GM06990 (cell line): ENCODE measurements at regions not wholly inside any gene's neighbourhood (a gene's known extent, or its start where the extent isn't known, plus 50 kb on each side); places are given as distances from the start of the nearest gene placed in this dataset.
"Not testable (repeated sequence)": the region's sequence is repeated elsewhere in the genome, so short reads cannot be mapped to it uniquely, and the experiment has no call there.

Experiments used
- DNase-seq: peaks from one replicate; pipeline ENCODE4 v3.0.0-alpha.2; 2011; ENCODE audit not compliant: insufficient read length; ENCODE audit errors: extremely low read depth
- H3K27me3 ChIP-seq: replicated peaks from 2 replicates; pipeline ENCODE4 v1.6.0; 2011; ENCODE audit warnings: low read length; ENCODE audit not compliant: control insufficient read depth, insufficient read depth
- H3K36me3 ChIP-seq: 2 replicates; pipeline ENCODE4 v1.5.1; 2011; ENCODE audit warnings: low read length; ENCODE audit not compliant: control insufficient read depth, insufficient read depth
- H3K4me3 ChIP-seq: replicated peaks from 2 replicates; pipeline ENCODE4 v1.5.1; 2011; ENCODE audit warnings: low read depth, mild to moderate bottlenecking, control low read depth, low read length
- CTCF ChIP-seq: IDR thresholded peaks from 2 replicates; pipeline ENCODE4 v1.5.1; 2011; ENCODE audit warnings: low read length, control low read depth, mild to moderate bottlenecking, inconsistent platforms; ENCODE audit not compliant: insufficient read depth, poor library complexity, severe bottlenecking

GRCh38 chr4:116108606-116109005, 976.8 kb downstream of the TRAM1L1 start:
- Histone ChIP-seq H3K36me3 (no peaks in the 10 kb centered on the region), H3K4me3 (no peak overlapping the region), H3K27me3 (no peaks in the 10 kb centered on the region)
- DNase-seq = no peak
- no peak for TF ChIP-seq CTCF

- Histone ChIP-seq H3K4me3 (no peak overlapping the region), H3K36me3 (no peaks in the 10 kb centered on the region), H3K27me3 (no peaks in the 10 kb centered on the region)
- DNase-seq = no peak
- TF ChIP-seq CTCF = no peak
Observed at GRCh38 chr4:116101321-116101720, 984.1 kb downstream of the TRAM1L1 start.

- TF ChIP-seq CTCF = no peak
- Histone ChIP-seq H3K27me3 (no peaks in the 10 kb centered on the region), H3K36me3 (no peaks in the 10 kb centered on the region), H3K4me3 (no peak overlapping the region)
- DNase-seq = no peak
Observed at GRCh38 chr4:116099596-116099995, 985.8 kb downstream of the TRAM1L1 start.

GRCh38 chr4:116097353-116097752, 983.9 kb upstream of the NDST4 start:
- H3K36me3 ChIP-seq, H3K4me3 ChIP-seq, H3K27me3 ChIP-seq, DNase-seq: not testable (repeated sequence)

- H3K4me3 ChIP-seq = no peak overlapping the region
- H3K36me3 ChIP-seq = no peaks in the 10 kb centered on the region
- H3K27me3 ChIP-seq = no peaks in the 10 kb centered on the region
- DNase-seq = no peak
- no peak for TF ChIP-seq CTCF
Observed at GRCh38 chr4:116092961-116093360, 979.5 kb upstream of the NDST4 start.

- Histone ChIP-seq H3K27me3 (no peaks in the 10 kb centered on the region), H3K4me3 (no peak overlapping the region), H3K36me3 (no peaks in the 10 kb centered on the region)
- no peak for DNase-seq
- no peak for TF ChIP-seq CTCF
Observed at GRCh38 chr4:116088771-116089170, 975.4 kb upstream of the NDST4 start.
